ENCODE measurements at regions not wholly inside any gene's neighbourhood (a gene's known extent, or its start where the extent isn't known, plus 50 kb on each side); places are given as distances from the start of the nearest gene placed in this dataset.

GRCh38 chr2:136444323-136444722 is 321.0 kb upstream of the THSD7B start:
- TF ChIP-seq CTCF (IDR thresholded peaks at IDR 0.05) (no peak), POLR2A (IDR thresholded peaks at IDR 0.05) (no peak)

Data from tibial nerve (tissue), 3 donors.